Stimulated activated effector memory CD8-positive, alpha-beta T cell treated with anti-CD3 and anti-CD28 coated beads, Interleukin-12 subunit alpha, Interleukin-12 subunit beta, amount 100 ng/mL, for 72 hours (primary cell): ENCODE measurements at regions not wholly inside any gene's neighbourhood (a gene's known extent, or its start where the extent isn't known, plus 50 kb on each side); places are given as distances from the start of the nearest gene placed in this dataset.

Experiments used
- ATAC-seq: fragments of 150-1000 bp; cut with Tn5 transposase; 2 replicates; pipeline ENCODE4 v1.10.0; 2021
- DNase-seq, 2 donors: peaks; one replicate each; pipeline ENCODE4 v3.0.0; 2021 to 2022; ENCODE audit warnings: low spot score in 2 of 2
- H3K27ac Mint-ChIP-seq: one replicate; pipeline ENCODE4 v1.8.0; 2022; ENCODE audit warnings: mild to moderate bottlenecking, mixed read lengths
- H3K36me3 Mint-ChIP-seq: one replicate; pipeline ENCODE4 v1.8.0; 2022; ENCODE audit warnings: mild to moderate bottlenecking, mixed read lengths
- H3K4me1 Mint-ChIP-seq: one replicate; pipeline ENCODE4 v1.8.0; 2022; ENCODE audit warnings: mixed read lengths
- H3K4me3 Mint-ChIP-seq: one replicate; pipeline ENCODE4 v1.8.0; 2022; ENCODE audit warnings: mild to moderate bottlenecking, mixed read lengths
- H3K9me3 Mint-ChIP-seq: one replicate; pipeline ENCODE4 v1.8.0; 2022; ENCODE audit warnings: mixed read lengths

DNA sequence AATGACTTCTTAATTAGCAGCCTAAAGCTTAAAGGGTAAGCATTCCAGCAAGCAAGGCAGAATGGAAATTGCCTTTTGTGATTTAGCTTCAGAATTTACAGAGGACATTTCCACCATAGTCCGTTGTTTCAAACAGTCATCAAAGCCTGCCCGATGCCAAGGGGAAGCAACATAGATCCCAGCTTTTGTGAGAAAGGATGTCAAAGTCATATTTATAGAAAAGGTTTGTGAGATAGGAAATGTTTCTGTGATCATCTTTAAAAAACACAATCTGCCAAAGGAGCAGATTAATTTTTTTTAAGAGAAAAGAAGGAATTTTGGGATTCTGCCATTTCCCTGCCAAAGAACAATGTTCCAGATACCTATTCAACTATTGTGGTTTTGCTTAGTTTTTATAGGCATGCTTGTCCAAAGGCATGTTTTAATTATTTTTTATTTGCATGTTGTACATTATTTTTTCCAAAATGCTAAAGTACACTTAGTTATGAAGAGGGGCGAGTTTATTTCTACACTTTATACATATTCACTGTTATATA lies 346.9 kb downstream of the ZNF608 start:
- no peaks in the 10 kb centered on the region for H3K36me3 Mint-ChIP-seq
- H3K9me3 Mint-ChIP-seq = peaks cover 9% of the 10 kb centered on the region

GRCh38 chr5:124398460-124398859 lies 348.0 kb downstream of the ZNF608 start:
- no peak overlapping the region for H3K4me3 Mint-ChIP-seq
- H3K9me3 Mint-ChIP-seq = peaks cover 9% of the 10 kb centered on the region
- H3K36me3 Mint-ChIP-seq = no peaks in the 10 kb centered on the region
- no peaks in the 10 kb centered on the region for H3K4me1 Mint-ChIP-seq
- ATAC-seq (no peak), DNase-seq (no peak)
- H3K27ac Mint-ChIP-seq = no peak overlapping the region

More for the DNA sequence above, 346.9 kb downstream of the ZNF608 start:
- Mint-ChIP-seq H3K4me3 (no peak overlapping the region), H3K4me1 (no peaks in the 10 kb centered on the region), H3K27ac (no peak overlapping the region)
- DNase-seq (no peak), ATAC-seq (no peak)

GRCh38 chr5:124397317-124397716 lies 349.1 kb downstream of the ZNF608 start:
- ATAC-seq (no peak), DNase-seq (no peak)
- H3K36me3 Mint-ChIP-seq = no peaks in the 10 kb centered on the region
- no peak overlapping the region for H3K4me3 Mint-ChIP-seq
- no peaks in the 10 kb centered on the region for H3K4me1 Mint-ChIP-seq
- H3K27ac Mint-ChIP-seq = no peak overlapping the region
- peaks cover 12% of the 10 kb centered on the region for H3K9me3 Mint-ChIP-seq

- no peak for ATAC-seq
- no peak overlapping the region for H3K27ac Mint-ChIP-seq
- H3K36me3 Mint-ChIP-seq = no peaks in the 10 kb centered on the region
- H3K4me1 Mint-ChIP-seq = no peaks in the 10 kb centered on the region
- no peak for DNase-seq
- peaks cover 8% of the 10 kb centered on the region for H3K9me3 Mint-ChIP-seq
- no peak overlapping the region for H3K4me3 Mint-ChIP-seq
These were observed 350.5 kb downstream of the ZNF608 start for GRCh38 chr5:124395926-124396325.

DNA sequence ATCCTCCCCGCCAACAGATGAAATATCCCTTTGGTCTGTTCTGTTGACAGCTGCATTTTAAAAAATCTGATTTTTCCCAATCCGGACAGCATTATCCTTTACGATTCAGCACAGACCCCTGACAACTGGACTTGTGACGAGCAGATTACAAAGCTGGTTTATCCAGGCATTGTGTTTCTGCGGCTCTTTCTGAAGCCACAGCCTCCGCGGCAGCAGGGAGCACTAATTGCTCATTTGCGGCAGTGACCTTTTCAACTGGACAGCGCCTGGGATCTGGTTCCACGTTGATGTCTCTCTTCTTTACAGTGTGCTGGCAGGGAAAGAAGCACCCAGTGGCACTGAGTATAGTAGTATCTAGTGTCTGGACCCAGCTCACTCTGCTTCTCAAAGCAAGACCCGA lies 351.2 kb downstream of the ZNF608 start:
- H3K27ac Mint-ChIP-seq = no peak overlapping the region

DNA sequence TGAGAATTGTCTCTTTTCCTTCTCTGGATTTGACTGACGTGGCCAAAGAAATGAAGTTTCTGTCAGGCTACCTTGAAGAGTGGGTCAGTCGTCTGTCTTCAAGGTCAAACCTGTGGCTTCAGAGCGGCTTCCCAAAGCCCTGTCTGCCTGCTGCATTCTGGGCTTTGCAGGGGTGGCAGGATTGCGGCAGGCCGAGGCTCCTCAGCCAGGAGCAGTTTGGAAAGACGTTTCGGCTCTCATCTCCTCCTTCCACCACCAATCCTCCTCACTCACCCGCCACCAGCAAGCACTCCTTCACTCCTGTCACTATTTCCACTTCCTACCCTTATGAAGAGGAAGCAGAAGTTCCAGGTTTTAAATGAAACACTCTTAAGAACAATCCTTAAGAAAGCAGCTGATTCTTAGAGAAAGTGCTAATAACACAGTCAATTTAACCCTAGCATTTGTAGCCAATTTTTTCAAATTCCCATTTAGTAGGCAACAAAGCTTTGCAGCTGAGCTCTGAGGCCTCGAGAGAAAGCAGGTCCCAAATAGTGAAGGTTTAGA lies 351.7 kb downstream of the ZNF608 start:
- H3K36me3 Mint-ChIP-seq = no peaks in the 10 kb centered on the region
- H3K9me3 Mint-ChIP-seq = peaks cover 7% of the 10 kb centered on the region
- H3K27ac Mint-ChIP-seq = no peak overlapping the region
- H3K4me1 Mint-ChIP-seq = no peaks in the 10 kb centered on the region
- no peak overlapping the region for H3K4me3 Mint-ChIP-seq
- ATAC-seq = no peak
- DNase-seq = no peak

More for the DNA sequence above, 351.2 kb downstream of the ZNF608 start:
- ATAC-seq (no peak), DNase-seq (no peak)
- no peaks in the 10 kb centered on the region for H3K36me3 Mint-ChIP-seq
- H3K4me1 Mint-ChIP-seq = no peaks in the 10 kb centered on the region
- H3K4me3 Mint-ChIP-seq = no peak overlapping the region
- peaks cover 5% of the 10 kb centered on the region for H3K9me3 Mint-ChIP-seq

DNA sequence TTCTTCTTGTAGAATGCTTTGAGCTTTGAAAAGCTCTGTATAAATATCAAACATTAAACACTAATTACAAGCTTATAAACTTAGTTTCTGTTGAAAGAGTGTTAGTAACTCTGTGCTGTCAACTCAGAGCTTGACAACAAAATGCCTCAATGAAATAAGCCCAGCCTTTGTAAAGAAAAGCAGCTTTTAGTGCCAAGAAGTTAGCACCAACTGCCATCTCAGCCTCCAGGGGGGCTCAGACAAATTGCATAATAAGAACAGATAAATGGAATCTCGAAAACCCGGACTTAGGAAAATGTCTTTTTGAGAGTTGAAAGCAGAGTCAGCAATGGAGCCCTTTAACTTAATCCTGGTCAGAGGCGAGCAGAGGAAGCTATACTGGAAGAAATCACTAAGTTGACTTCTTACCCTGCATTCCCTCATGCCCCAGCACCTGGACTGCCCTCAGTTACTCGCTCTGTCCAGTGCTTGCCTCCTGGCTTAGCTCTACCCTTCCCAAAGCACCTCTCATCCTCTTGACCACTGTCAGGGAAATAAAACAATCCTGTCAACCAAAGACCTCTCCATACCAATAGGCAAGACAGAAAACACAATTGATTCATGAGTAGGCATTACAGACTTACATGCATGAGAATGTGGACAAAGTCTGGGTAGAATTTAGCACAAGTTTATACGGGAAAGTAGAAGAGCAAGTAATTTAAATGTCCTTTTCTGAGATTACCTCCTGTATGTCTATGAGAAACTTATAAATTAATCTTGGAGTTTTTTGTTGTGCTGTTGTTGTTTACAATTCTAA lies 352.7 kb downstream of the ZNF608 start:
- ATAC-seq = no peak
- H3K4me3 Mint-ChIP-seq = no peak overlapping the region
- peaks cover 8% of the 10 kb centered on the region for H3K9me3 Mint-ChIP-seq
- no peak for DNase-seq
- H3K36me3 Mint-ChIP-seq = no peaks in the 10 kb centered on the region
- H3K4me1 Mint-ChIP-seq = no peaks in the 10 kb centered on the region
- no peak overlapping the region for H3K27ac Mint-ChIP-seq

- no peak for ATAC-seq
- Mint-ChIP-seq H3K27ac (no peak overlapping the region), H3K9me3 (peaks cover 19% of the 10 kb centered on the region), H3K36me3 (no peaks in the 10 kb centered on the region), H3K4me3 (no peak overlapping the region), H3K4me1 (no peaks in the 10 kb centered on the region)
- DNase-seq = no peak
These were observed 362.7 kb downstream of the ZNF608 start for GRCh38 chr5:124383693-124384092.

- Mint-ChIP-seq H3K4me3 (no peak overlapping the region), H3K36me3 (no peaks in the 10 kb centered on the region), H3K27ac (no peak overlapping the region), H3K9me3 (peaks cover 10% of the 10 kb centered on the region), H3K4me1 (no peaks in the 10 kb centered on the region)
- DNase-seq (no peak), ATAC-seq (no peak)
These were observed 369.1 kb downstream of the ZNF608 start for GRCh38 chr5:124377386-124377785.

DNA sequence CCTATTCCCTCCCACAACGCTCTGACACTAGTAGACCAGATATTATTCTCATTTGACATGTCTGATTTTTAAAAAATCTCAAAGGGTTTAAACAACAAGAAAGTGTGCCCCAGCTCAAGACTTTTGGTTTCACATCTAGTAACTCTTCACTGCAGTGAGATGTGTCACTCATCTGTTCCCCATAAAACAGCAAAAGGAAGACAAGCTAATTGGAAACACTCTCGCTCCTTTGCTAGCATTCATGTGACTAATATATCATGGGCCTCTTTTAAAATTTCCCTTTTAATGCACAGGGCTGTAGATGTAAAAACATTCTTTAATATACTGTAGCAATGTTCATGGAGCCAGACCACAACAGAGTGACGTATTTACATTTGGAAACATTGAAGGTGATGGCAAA lies 372.6 kb downstream of the ZNF608 start:
- no peaks in the 10 kb centered on the region for H3K36me3 Mint-ChIP-seq
- no peak for DNase-seq
- no peaks in the 10 kb centered on the region for H3K4me1 Mint-ChIP-seq
- no peak overlapping the region for H3K27ac Mint-ChIP-seq
- no peak overlapping the region for H3K4me3 Mint-ChIP-seq
- no peak for ATAC-seq
- H3K9me3 Mint-ChIP-seq = peaks cover 7% of the 10 kb centered on the region

DNA sequence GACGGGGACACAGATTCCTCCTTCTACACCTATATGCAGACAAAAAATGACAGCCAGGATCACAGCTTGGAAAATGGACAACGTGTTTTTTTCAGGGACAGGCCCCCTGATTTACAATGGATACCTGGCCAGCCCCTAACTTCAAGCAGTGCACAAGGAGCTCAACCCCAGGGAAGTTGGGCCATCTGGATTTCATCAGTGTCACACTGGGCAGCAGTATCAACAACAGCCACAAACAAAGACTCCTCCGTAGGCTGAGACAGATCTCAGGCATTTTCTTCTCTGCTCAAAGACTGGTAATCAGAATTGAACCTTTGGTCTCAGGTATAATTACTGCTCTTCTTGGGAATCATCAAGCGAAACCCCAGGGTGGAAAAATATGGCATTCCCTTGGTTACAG lies 374.0 kb downstream of the ZNF608 start:
- no peak overlapping the region for H3K4me3 Mint-ChIP-seq
- DNase-seq = no peak
- H3K36me3 Mint-ChIP-seq = no peaks in the 10 kb centered on the region
- no peak for ATAC-seq
- no peak overlapping the region for H3K27ac Mint-ChIP-seq
- H3K9me3 Mint-ChIP-seq = peaks cover 8% of the 10 kb centered on the region
- no peaks in the 10 kb centered on the region for H3K4me1 Mint-ChIP-seq

DNA sequence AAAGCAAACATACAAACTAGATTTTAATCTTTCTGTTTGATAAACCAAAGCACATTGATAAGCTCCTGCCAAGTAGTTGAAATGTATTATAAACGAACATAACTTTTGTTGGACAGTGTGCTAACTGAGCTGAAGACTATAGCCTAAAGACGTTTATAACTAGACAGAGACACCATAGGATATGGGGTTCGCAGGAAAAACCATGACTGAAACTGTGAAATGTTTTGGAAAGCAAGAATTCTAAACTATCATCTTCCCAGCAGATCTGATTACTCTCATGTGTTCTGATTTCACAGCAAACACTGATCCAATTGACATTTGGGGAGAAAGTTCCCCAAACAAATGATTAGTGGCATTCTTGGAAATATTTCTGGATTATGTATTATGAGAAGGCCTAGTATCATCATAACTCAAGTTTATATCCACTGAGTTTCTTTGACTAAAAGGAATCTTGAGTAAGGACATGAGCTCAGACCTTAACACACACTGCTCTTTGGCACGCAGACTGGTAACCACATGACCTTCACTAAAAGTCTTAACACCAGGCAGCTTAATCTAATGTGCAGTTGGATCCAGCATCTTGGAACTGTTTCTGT lies 375.2 kb downstream of the ZNF608 start:
- DNase-seq (no peak), ATAC-seq (no peak)
- Mint-ChIP-seq H3K36me3 (no peaks in the 10 kb centered on the region), H3K9me3 (peaks cover 8% of the 10 kb centered on the region), H3K4me3 (no peak overlapping the region), H3K27ac (no peak overlapping the region), H3K4me1 (no peaks in the 10 kb centered on the region)

GRCh38 chr5:124370601-124371000 lies 375.8 kb downstream of the ZNF608 start:
- Mint-ChIP-seq H3K4me3 (no peak overlapping the region), H3K27ac (no peak overlapping the region), H3K36me3 (no peaks in the 10 kb centered on the region), H3K4me1 (no peaks in the 10 kb centered on the region), H3K9me3 (peaks cover 8% of the 10 kb centered on the region)
- DNase-seq = no peak
- no peak for ATAC-seq

DNA sequence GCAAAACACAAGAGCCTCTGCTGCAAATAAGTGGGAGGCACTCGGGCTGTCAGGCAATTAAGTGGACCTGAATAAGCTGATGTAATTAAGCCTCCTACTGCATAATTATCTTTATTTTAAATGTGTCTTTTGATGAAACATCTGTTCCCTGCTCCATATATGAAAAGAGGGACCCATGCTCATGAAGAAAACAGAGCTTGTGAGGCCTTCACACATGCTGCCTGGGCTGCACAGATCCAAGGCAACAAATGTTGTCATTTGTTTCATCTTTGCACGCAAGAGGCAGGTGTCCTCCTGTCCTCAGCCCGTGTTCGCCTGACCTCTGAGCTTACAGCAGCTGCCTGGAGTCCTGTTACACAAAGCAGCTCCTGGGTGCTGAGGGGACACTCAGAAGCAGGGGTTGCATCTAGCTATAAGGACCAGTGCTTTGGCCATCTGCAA lies 381.1 kb downstream of the ZNF608 start:
- Mint-ChIP-seq H3K27ac (no peak overlapping the region), H3K9me3 (peaks cover 11% of the 10 kb centered on the region), H3K4me3 (no peak overlapping the region), H3K36me3 (no peaks in the 10 kb centered on the region), H3K4me1 (no peaks in the 10 kb centered on the region)
- DNase-seq (no peak), ATAC-seq (no peak)

DNA sequence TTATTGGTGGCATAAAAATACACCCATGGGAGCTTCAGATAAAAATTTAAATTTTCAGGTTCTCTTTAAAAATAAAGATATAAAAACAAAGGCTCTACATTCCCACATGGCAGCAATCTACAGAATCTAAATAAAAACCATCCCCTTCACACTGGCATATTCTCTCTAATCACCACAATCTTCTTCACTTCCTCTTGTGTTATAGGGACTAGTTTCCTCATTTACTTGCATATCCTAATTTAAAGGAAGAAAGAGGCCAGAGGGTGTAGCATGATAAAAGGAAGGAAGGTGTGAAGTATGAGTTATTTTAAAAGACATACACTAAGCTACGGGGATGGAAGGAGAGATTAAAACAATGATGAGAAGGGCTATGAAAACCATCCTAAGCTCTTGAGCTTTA lies 390.5 kb downstream of the ZNF608 start:
- peaks cover 19% of the 10 kb centered on the region for H3K9me3 Mint-ChIP-seq
- no peak for ATAC-seq
- H3K36me3 Mint-ChIP-seq = no peaks in the 10 kb centered on the region
- H3K4me3 Mint-ChIP-seq = no peak overlapping the region
- no peak overlapping the region for H3K27ac Mint-ChIP-seq
- no peaks in the 10 kb centered on the region for H3K4me1 Mint-ChIP-seq
- DNase-seq = no peak

DNA sequence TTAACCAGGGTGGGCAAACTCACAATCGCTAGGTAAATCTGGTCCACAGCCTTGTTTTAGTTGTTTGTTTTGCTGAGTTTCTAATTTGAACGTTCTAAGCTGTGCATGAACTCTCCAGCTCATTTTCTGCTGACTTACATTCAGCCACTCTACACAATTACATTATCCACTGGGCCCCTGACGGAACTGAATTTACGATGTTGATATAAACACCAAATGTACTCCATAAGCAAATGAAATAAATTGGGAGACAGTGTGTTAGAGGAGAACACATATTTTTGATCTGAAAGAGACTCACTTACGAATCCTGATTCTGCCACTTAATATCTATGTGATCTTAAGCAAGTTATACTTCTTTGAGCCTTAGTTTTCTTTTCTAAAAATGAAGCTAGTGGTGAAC lies 393.4 kb downstream of the ZNF608 start:
- Mint-ChIP-seq H3K27ac (no peak overlapping the region), H3K4me3 (no peak overlapping the region), H3K4me1 (no peaks in the 10 kb centered on the region), H3K9me3 (peaks cover 17% of the 10 kb centered on the region), H3K36me3 (no peaks in the 10 kb centered on the region)
- ATAC-seq (no peak), DNase-seq (no peak)
